Activated gamma-delta T cell treated with anti-CD3 and anti-CD28 coated beads, Interleukin-2, amount 50 U/mL, for 16 hours (primary cell): ENCODE measurements at regions not wholly inside any gene's neighbourhood (a gene's known extent, or its start where the extent isn't known, plus 50 kb on each side); places are given as distances from the start of the nearest gene placed in this dataset.
"Not testable (repeated sequence)": the region's sequence is repeated elsewhere in the genome, so short reads cannot be mapped to it uniquely, and the experiment has no call there.

Source experiments
- DNase-seq: peaks from one replicate; pipeline ENCODE4 v3.0.0-alpha.2; 2020; ENCODE audit warnings: low read depth

- not testable (repeated sequence) for DNase-seq
Observed at GRCh38 chr21:6486821-6487220, 4034.6 kb upstream of the TPTE start.

DNA sequence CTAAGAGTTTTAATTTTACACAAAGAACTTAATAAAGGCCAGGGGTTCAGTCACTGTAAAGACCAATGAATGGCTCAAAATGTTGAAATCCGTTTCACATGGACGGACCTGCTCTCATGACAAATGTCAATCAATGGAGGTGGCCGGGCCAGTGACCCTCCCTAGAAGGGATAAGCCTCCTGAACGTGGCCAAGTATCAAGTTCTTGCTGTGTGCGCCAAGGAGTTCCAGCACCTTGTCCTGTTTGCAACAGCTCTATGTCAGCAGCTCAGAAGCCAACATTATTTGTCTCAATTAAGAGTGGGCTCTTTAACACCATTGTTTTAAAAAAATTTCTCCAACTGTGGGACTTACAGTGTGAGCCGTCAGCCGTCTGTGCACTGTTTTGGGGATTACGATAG, 4028.7 kb upstream of the TPTE start:
- DNase-seq = not testable (repeated sequence)

- not testable (repeated sequence) for DNase-seq
Observed at GRCh38 chr21:6493957-6494356, 4027.4 kb upstream of the TPTE start.

DNA sequence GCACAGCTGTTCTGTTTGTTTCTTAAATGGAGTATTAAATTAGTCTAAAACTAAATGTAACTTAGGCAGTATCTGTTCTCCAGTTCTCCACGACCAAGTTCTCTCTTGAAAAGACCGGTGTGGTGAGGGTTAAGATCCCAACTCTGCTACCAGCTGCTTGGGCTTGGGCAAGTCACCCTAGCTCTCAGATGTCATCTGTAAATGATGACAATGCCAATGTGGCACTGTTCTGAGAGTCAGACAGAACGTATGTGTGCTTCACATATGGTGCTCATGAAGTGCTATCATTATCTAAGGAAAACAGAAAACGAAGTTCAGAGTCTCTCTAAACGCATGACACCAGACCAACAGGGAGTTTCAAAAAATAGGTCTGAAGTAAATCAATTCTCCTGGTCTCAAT, 4025.0 kb upstream of the TPTE start:
- not testable (repeated sequence) for DNase-seq

DNA sequence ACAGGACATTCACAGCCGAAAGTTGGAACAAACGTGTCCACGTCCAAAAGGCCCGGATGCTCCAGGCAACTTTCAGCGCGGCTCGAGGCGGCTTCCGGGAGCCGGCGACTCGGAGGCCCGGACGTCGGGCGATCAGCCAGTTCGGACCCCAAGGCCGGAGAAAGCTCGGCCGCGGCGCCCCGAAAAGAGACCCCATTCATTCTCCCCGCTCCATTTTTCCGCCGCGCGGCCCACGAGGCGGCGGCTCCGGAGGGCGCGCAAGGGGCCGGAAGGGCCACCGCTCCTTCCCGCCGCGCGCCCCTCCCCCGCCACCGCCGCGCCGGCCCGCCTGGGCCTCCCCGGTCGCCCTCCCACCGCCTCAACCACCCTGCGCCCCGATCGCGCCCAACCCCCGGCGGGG, 4022.7 kb upstream of the TPTE start:
- DNase-seq = peak; percentile 0

DNA sequence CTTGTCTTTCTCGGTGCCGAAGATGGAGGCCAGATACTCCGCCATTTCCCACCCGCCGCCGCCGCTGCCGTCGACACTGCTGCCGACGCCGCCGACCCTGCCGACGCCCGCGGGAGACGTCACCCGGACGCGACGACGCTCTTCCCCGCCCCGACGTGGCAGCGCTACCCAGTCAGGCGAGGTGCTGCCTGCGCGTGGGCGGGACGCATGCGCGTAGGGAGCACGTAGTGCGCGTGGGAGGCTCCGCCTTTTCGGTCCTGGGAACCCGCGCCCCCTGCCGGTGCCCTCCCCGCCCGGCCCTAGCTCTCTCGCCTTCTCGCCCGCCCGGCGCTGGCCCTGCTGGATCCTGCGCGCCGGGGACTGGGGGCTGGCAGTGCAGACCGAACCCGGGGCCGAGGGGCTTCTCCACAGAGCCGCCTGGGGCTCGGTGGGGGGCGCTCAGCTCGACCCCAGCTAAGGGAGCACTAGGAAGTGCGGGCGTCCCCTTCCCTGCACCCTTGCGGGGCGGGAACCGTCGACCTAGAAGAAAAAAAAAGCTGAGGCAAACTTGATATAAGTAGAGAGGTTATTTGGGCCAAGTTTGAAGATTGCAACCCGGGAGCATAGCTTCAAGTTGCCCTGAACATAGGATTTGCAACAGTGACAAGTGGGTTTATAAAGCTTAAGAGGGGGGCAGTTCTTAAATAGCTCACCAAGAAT, 4022.1 kb upstream of the TPTE start:
- peak; percentile 58 for DNase-seq

DNA sequence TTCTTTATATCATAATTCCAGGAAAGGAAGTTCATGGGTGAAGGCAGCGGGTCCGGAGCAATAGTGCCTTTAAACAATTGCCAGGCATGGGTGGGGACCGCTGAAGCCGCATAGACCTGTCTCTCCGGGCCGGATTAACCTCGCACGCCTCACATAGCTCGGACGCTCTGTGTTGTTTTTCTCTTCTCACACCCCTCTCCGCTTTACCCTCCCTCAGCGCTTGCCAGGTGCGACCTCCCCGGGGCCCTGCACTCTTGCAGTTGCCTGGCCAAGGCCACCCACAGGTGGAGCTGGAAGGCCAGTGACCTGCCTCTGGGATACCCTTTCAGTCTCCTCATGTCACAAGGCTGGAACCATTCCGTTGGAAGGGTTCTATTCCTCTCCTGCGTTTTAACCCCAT, 4021.5 kb upstream of the TPTE start:
- DNase-seq = not testable (repeated sequence)

- DNase-seq = not testable (repeated sequence)
Observed at GRCh38 chr21:6500681-6501080, 4020.7 kb upstream of the TPTE start.

DNA sequence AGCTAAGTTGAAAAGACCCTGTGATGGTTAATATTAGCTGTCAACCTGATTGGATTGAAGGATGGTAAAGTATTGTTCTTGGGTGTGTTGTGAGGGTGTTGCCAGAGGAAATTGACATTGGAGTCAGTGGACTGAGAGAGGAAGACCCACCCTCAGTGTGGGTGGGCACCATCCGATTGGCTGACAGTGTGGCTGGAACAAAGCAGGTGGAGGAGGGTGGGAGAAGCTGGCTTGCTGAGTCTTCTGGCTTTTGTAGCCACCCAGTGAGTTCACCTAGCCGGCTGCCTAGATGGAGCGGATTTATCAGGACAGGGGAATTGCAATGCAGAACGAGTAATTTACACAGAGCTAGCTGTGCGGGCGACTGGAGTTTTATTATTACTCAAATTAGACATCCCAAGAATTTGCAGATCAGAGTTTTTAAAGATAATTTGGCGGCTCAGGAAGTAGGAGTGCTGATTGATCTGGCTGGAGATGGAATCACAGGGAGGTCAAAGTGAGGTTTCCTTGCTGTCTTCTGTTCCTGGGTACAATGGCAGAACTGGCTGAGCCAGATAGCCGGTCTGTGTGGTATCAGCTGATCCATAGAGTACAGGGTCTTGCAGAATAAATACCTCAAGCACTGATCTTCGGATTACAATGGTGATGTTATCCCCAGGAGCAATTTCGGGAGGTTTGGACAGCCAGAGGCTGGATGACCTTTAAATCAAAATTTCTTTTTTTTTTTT, 4015.1 kb upstream of the TPTE start:
- not testable (repeated sequence) for DNase-seq

- DNase-seq = not testable (repeated sequence)
Observed at GRCh38 chr21:6507632-6508031, 4013.8 kb upstream of the TPTE start.

GRCh38 chr21:6521777-6522176, 3999.6 kb upstream of the TPTE start:
- not testable (repeated sequence) for DNase-seq

DNA sequence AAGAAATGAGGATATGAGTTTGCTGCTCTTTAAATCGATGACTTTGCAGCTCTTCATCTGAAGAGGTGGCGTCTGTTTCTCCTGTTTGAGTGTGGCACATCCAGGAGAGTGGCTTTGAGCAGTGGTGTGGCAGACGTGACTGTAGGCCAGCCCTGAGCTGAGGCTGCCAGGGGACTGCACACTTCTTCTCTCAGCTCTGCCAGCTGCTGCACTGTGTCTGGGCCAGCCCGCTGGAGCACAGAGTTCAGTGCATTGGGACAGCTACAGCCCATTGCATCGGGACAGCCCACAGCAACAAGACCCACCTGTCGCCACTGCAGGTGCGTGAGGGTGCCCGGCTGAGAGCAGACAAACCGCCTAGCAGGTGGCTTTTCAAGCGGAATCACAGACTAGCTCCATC, 3995.2 kb upstream of the TPTE start:
- not testable (repeated sequence) for DNase-seq

GRCh38 chr21:6530655-6531054, 3990.7 kb upstream of the TPTE start:
- DNase-seq = not testable (repeated sequence)

DNA sequence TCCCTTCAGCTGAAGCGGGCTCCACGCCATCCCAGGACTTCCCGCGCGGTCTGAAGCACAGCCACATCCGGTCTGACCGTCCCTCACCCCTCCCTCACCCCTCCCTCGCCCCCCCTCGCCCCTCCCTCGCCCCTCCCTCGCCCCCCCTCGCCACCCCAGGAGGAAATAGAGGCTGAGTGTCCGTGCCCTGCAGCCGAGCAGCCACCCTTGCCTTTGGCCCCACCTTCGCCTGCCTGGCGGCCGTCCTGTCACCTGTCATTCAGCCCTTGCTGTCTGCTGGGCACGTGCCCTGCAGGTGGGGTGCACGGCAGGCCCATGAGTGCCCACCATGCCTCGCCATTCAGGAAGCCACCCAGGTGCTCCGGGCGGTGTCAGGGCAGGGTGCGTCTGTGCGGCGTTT, 3988.1 kb upstream of the TPTE start:
- not testable (repeated sequence) for DNase-seq

- DNase-seq = not testable (repeated sequence)
Observed at GRCh38 chr21:6538320-6538719, 3983.1 kb upstream of the TPTE start.

- not testable (repeated sequence) for DNase-seq
Observed at GRCh38 chr21:6539688-6540087, 3981.7 kb upstream of the TPTE start.

GRCh38 chr21:6541036-6541435, 3980.3 kb upstream of the TPTE start:
- not testable (repeated sequence) for DNase-seq

- DNase-seq = not testable (repeated sequence)
Observed at GRCh38 chr21:6545288-6545687, 3976.1 kb upstream of the TPTE start.

- DNase-seq = not testable (repeated sequence)
Observed at GRCh38 chr21:6551045-6551444, 3970.3 kb upstream of the TPTE start.

DNA sequence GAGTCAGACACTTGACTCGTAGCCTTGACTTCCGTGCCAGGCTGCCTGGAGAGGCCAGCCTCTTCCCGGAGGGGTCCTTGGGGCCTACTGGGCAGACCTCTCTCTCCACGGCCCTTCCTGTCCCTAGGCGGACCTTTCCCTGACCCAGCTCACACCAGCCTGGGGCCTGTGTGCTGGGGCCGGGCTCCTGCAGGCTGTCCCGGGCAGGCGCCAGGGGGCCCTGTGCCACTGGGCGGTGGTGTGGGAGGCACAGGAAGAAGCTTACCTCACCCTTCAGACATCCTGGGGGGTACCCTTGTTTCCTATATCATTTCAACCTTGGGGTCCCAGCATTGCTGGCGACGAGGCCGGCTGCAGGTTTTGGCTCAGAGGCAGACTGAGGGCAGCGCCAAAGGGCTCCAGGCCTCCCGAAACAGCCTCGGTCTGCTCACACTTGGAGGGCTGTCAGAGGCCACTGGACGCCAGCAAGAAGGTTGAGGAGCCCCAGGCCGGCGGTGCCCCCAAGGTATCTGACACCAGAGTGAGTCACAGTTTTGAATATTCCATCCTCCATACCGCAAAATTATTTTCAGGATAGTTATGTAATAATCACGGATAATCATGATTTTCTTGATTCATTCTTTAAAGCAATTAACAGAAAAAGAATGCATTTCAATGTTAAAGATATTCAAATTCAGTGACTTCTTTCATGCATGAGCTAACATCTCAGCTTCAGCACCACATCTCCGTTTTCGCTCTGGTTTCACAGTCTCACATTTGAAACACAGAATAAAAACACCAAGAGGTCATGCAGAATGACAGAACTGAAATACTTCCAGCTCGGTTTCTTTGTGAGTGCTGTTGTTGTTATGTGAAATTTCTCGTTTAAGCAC, 3967.6 kb upstream of the TPTE start:
- not testable (repeated sequence) for DNase-seq

DNA sequence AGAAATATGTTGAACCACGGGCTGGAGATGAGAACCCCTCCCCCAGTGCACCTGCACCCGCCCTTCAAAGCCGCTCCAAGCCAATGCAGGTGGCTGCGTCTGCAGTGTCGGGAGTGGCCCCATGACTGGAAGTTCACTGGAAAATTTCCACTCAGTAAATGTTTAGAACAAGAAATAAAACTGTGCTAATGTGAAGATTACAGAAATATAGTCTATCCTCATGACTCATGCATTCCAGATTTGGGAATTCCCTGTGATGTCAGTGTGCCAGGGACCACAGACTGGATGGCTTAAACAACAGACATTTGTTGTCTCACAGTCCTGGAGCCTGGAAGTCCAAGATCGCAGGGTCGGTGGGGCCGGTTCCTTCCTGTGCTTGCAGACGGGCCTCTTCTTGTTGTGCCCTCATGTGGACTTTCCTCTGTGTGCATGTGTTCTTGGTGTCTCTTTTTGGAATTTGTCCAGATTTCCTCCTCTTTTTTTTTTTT, 3967.0 kb upstream of the TPTE start:
- not testable (repeated sequence) for DNase-seq

- not testable (repeated sequence) for DNase-seq
Observed at GRCh38 chr21:6556516-6556915, 3964.9 kb upstream of the TPTE start.
